ENCODE measurements at regions not wholly inside any gene's neighbourhood (a gene's known extent, or its start where the extent isn't known, plus 50 kb on each side); places are given as distances from the start of the nearest gene placed in this dataset.
A peak's percentile ranks its signal among the peaks of the same experiment; 100 is the strongest.

- Histone ChIP-seq H3K36me3 (replicated peaks in 1 of 2; ENCODE audit: insufficient read depth in 1 of 2, low read depth in 2 of 2) (no peaks in the 10 kb centered on the region), H3K27ac (no peak overlapping the region), H3K4me3 (no peak overlapping the region), H3K4me1 (no peaks in the 10 kb centered on the region), H3K9me3 (no peaks in the 10 kb centered on the region), H3K27me3 (no peaks in the 10 kb centered on the region)
- intact Hi-C loops (cut with DNase I), result no loop called here
- ATAC-seq (no peak), DNase-seq (no peak)
- TF ChIP-seq POLR2A (IDR thresholded peaks at IDR 0.05) (no peak), CTCF (IDR thresholded peaks at IDR 0.05) (no peak)
Observed at GRCh38 chr1:98575955-98576354, 85.6 kb upstream of the SNX7 start.

GRCh38 chr1:98565951-98566350, 95.6 kb upstream of the SNX7 start:
- H3K4me1 ChIP-seq, result no peaks in the 10 kb centered on the region
- TF ChIP-seq CTCF (IDR thresholded peaks at IDR 0.05) (no peak), POLR2A (IDR thresholded peaks at IDR 0.05) (no peak)
- intact Hi-C loops (cut with DNase I), result no loop called here
- H3K4me3 ChIP-seq, result no peak overlapping the region
- DNase-seq (no peak), ATAC-seq (no peak)
- WGBS, 2 donors, result 38 to 45% methylated on average over 3 of the region's 3 CpGs
- H3K27ac ChIP-seq, result no peak overlapping the region
- H3K27me3 ChIP-seq, result no peaks in the 10 kb centered on the region
- no peaks in the 10 kb centered on the region for H3K36me3 ChIP-seq (replicated peaks in 1 of 2; ENCODE audit: insufficient read depth in 1 of 2, low read depth in 2 of 2)
- H3K9me3 ChIP-seq, result peaks cover 0 to 3% (median 0%) of the 10 kb centered on the region in 3 donors

GRCh38 chr1:98559291-98559690, 102.2 kb upstream of the SNX7 start:
- 54 to 70% methylated on average over 2 of the region's 2 CpGs for WGBS, 2 donors

GRCh38 chr1:98557895-98558294, 103.6 kb upstream of the SNX7 start:
- no peaks in the 10 kb centered on the region for H3K27me3 ChIP-seq
- TF ChIP-seq POLR2A (IDR thresholded peaks at IDR 0.05) (no peak), CTCF (IDR thresholded peaks at IDR 0.05) (no peak)
- DNase-seq, result no peak
- no peak for ATAC-seq
- no peak overlapping the region for H3K27ac ChIP-seq
- 15 to 20% methylated on average over 2 of the region's 2 CpGs for whole genome bisulfite sequencing, 2 donors
- intact Hi-C loops (cut with DNase I), result no loop called here
- no peaks in the 10 kb centered on the region for H3K36me3 ChIP-seq (replicated peaks in 1 of 2; ENCODE audit: insufficient read depth in 1 of 2, low read depth in 2 of 2)
- H3K4me1 ChIP-seq, result no peaks in the 10 kb centered on the region
- no peak overlapping the region for H3K4me3 ChIP-seq
- H3K9me3 ChIP-seq, result peaks cover 0 to 2% (median 0%) of the 10 kb centered on the region in 3 donors

More at GRCh38 chr1:98559291-98559690, 102.2 kb upstream of the SNX7 start:
- Histone ChIP-seq H3K36me3 (replicated peaks in 1 of 2; ENCODE audit: insufficient read depth in 1 of 2, low read depth in 2 of 2) (no peaks in the 10 kb centered on the region), H3K4me3 (no peak overlapping the region), H3K27ac (no peak overlapping the region), H3K27me3 (no peaks in the 10 kb centered on the region), H3K9me3 (peaks cover 0 to 3% (median 0%) of the 10 kb centered on the region in 3 donors), H3K4me1 (no peaks in the 10 kb centered on the region)
- TF ChIP-seq POLR2A (IDR thresholded peaks at IDR 0.05), result no peak
- TF ChIP-seq CTCF (IDR thresholded peaks at IDR 0.05), result no peak
- no peak for DNase-seq
- intact Hi-C loops (cut with DNase I), result no loop called here
- no peak for ATAC-seq

- no peak for DNase-seq
- Histone ChIP-seq H3K9me3 (no peaks in the 10 kb centered on the region), H3K27me3 (no peaks in the 10 kb centered on the region), H3K27ac (no peak overlapping the region), H3K4me3 (no peak overlapping the region), H3K4me1 (no peaks in the 10 kb centered on the region), H3K36me3 (replicated peaks in 1 of 2; ENCODE audit: insufficient read depth in 1 of 2, low read depth in 2 of 2) (no peaks in the 10 kb centered on the region)
- no peak for ATAC-seq
- intact Hi-C loops (cut with DNase I), result no loop called here
- 42% methylated on average over 2 of the region's 2 CpGs for WGBS, 2 donors
- TF ChIP-seq CTCF (IDR thresholded peaks at IDR 0.05), result peak in 5 of 7 experiments; percentile 15 to 35 (median 27)
- no peak for TF ChIP-seq POLR2A (IDR thresholded peaks at IDR 0.05)
Observed at GRCh38 chr1:98556521-98557158, 104.9 kb upstream of the SNX7 start.

Measured in body of pancreas (tissue), 4 donors.